ENCODE measurements at regions not wholly inside any gene's neighbourhood (a gene's known extent, or its start where the extent isn't known, plus 50 kb on each side); places are given as distances from the start of the nearest gene placed in this dataset.

GRCh38 chr5:93868851-93869250, 127.5 kb upstream of the POU5F2 start:
- Histone ChIP-seq H3K27ac (no peak overlapping the region), H3K9me3 (replicated peaks in 1 of 11) (no peaks in the 10 kb centered on the region), H3K27me3 (no peaks in the 10 kb centered on the region), H3K4me1 (no peaks in the 10 kb centered on the region), H3K36me3 (peaks cover 0 to 18% (median 0%) of the 10 kb centered on the region in 11 experiments; a peak in 4 of 22 replicates), H3K4me2 (no peak overlapping the region), H3K4me3 (no peak overlapping the region), H4K20me1 (no peaks in the 10 kb centered on the region), H3K9ac (no peak overlapping the region)
- TF ChIP-seq Cebpa-rat (IDR thresholded peaks at IDR 0.05) = no peak

GRCh38 chr5:93850311-93850710, 108.9 kb upstream of the POU5F2 start:
- H3K9ac ChIP-seq = no peak overlapping the region
- H3K27ac ChIP-seq = no peak overlapping the region
- no peaks in the 10 kb centered on the region for H4K20me1 ChIP-seq
- H3K36me3 ChIP-seq = peaks cover 1 to 10% (median 4%) of the 10 kb centered on the region in 11 experiments; a peak in 11 of 22 replicates
- H3K27me3 ChIP-seq = no peaks in the 10 kb centered on the region
- peaks cover 3 to 9% (median 4%) of the 10 kb centered on the region in 11 experiments for H3K9me3 ChIP-seq (replicated peaks in 1 of 11)
- H3K4me2 ChIP-seq = no peak overlapping the region
- no peak overlapping the region for H3K4me3 ChIP-seq
- no peak for TF ChIP-seq Cebpa-rat (IDR thresholded peaks at IDR 0.05)
- no peaks in the 10 kb centered on the region for H3K4me1 ChIP-seq

GRCh38 chr5:93845376-93845775, 104.0 kb upstream of the POU5F2 start:
- no peak for TF ChIP-seq Cebpa-rat (IDR thresholded peaks at IDR 0.05)

GRCh38 chr5:93831449-93831848, 90.0 kb upstream of the POU5F2 start:
- no peak for TF ChIP-seq Cebpa-rat (IDR thresholded peaks at IDR 0.05)
- H3K4me2 ChIP-seq = no peak overlapping the region
- H3K36me3 ChIP-seq = peaks cover 0 to 7% (median 0%) of the 10 kb centered on the region in 11 experiments; a peak in 1 of 22 replicates
- H4K20me1 ChIP-seq = no peaks in the 10 kb centered on the region
- no peak overlapping the region for H3K27ac ChIP-seq
- H3K27me3 ChIP-seq = no peaks in the 10 kb centered on the region
- H3K9ac ChIP-seq = no peak overlapping the region
- H3K4me3 ChIP-seq = no peak overlapping the region
- no peaks in the 10 kb centered on the region for H3K4me1 ChIP-seq
- H3K9me3 ChIP-seq (replicated peaks in 1 of 11) = peaks cover 7 to 13% (median 9%) of the 10 kb centered on the region in 11 experiments; a peak in 12 of 22 replicates

More at GRCh38 chr5:93845376-93845775, 104.0 kb upstream of the POU5F2 start:
- H3K4me3 ChIP-seq = no peak overlapping the region
- no peaks in the 10 kb centered on the region for H4K20me1 ChIP-seq
- peaks cover 8 to 28% (median 16%) of the 10 kb centered on the region in 11 experiments; a peak in 20 of 22 replicates for H3K36me3 ChIP-seq
- no peak overlapping the region for H3K27ac ChIP-seq
- no peaks in the 10 kb centered on the region for H3K4me1 ChIP-seq
- H3K9ac ChIP-seq = no peak overlapping the region
- H3K4me2 ChIP-seq = no peak overlapping the region
- H3K27me3 ChIP-seq = no peaks in the 10 kb centered on the region
- H3K9me3 ChIP-seq (replicated peaks in 1 of 11) = peaks cover 19 to 28% (median 26%) of the 10 kb centered on the region in 11 experiments

- H3K4me3 ChIP-seq = no peak overlapping the region
- no peaks in the 10 kb centered on the region for H4K20me1 ChIP-seq
- H3K36me3 ChIP-seq = peaks cover 0 to 7% (median 0%) of the 10 kb centered on the region in 11 experiments; a peak in 1 of 22 replicates
- H3K4me2 ChIP-seq = no peak overlapping the region
- no peak for TF ChIP-seq Cebpa-rat (IDR thresholded peaks at IDR 0.05)
- no peak overlapping the region for H3K27ac ChIP-seq
- no peaks in the 10 kb centered on the region for H3K4me1 ChIP-seq
- H3K9me3 ChIP-seq (replicated peaks in 1 of 11) = peaks cover 7 to 13% (median 9%) of the 10 kb centered on the region in 11 experiments; a peak in 12 of 22 replicates
- H3K27me3 ChIP-seq = no peaks in the 10 kb centered on the region
- H3K9ac ChIP-seq = no peak overlapping the region
Observed at GRCh38 chr5:93830893-93831292, 89.5 kb upstream of the POU5F2 start.

GRCh38 chr5:93829346-93829745, 87.9 kb upstream of the POU5F2 start:
- no peak for TF ChIP-seq Cebpa-rat (IDR thresholded peaks at IDR 0.05)
- Histone ChIP-seq H3K4me1 (no peaks in the 10 kb centered on the region), H3K9ac (no peak overlapping the region)

GRCh38 chr5:93821891-93822415, 80.6 kb upstream of the POU5F2 start:
- H3K9me3 ChIP-seq (replicated peaks in 1 of 11) = peaks cover 0 to 6% (median 0%) of the 10 kb centered on the region in 11 experiments; a peak in 2 of 22 replicates
- H3K4me3 ChIP-seq = no peak overlapping the region
- no peak overlapping the region for H3K9ac ChIP-seq
- no peak overlapping the region for H3K27ac ChIP-seq
- no peak for TF ChIP-seq Cebpa-rat (IDR thresholded peaks at IDR 0.05)
- no peaks in the 10 kb centered on the region for H3K27me3 ChIP-seq
- H3K4me2 ChIP-seq = no peak overlapping the region
- peaks cover 0 to 11% (median 0%) of the 10 kb centered on the region in 11 experiments; a peak in 4 of 22 replicates for H3K36me3 ChIP-seq
- H3K4me1 ChIP-seq = no peaks in the 10 kb centered on the region
- no peaks in the 10 kb centered on the region for H4K20me1 ChIP-seq

More at GRCh38 chr5:93829346-93829745, 87.9 kb upstream of the POU5F2 start:
- H3K4me3 ChIP-seq = no peak overlapping the region
- H3K4me2 ChIP-seq = no peak overlapping the region
- no peak overlapping the region for H3K27ac ChIP-seq
- no peaks in the 10 kb centered on the region for H4K20me1 ChIP-seq
- peaks cover 7 to 14% (median 11%) of the 10 kb centered on the region in 11 experiments; a peak in 14 of 22 replicates for H3K9me3 ChIP-seq (replicated peaks in 1 of 11)
- peaks cover 0 to 7% (median 4%) of the 10 kb centered on the region in 11 experiments; a peak in 1 of 22 replicates for H3K36me3 ChIP-seq
- H3K27me3 ChIP-seq = no peaks in the 10 kb centered on the region

GRCh38 chr5:93819668-93820067, 78.3 kb upstream of the POU5F2 start:
- Histone ChIP-seq H3K4me1 (no peaks in the 10 kb centered on the region), H3K36me3 (peaks cover 0 to 10% (median 4%) of the 10 kb centered on the region in 11 experiments; a peak in 7 of 22 replicates), H3K9ac (no peak overlapping the region), H4K20me1 (no peaks in the 10 kb centered on the region), H3K27me3 (no peaks in the 10 kb centered on the region), H3K4me3 (no peak overlapping the region), H3K4me2 (no peak overlapping the region), H3K9me3 (replicated peaks in 1 of 11) (0 out of 22 replicates have a peak, but pooled peaks cover 0 to 2% (median 0%) of the 10 kb centered on the region in 11 experiments), H3K27ac (no peak overlapping the region)
- TF ChIP-seq Cebpa-rat (IDR thresholded peaks at IDR 0.05) = no peak

GRCh38 chr5:93810780-93811179, 69.4 kb upstream of the POU5F2 start:
- no peak overlapping the region for H3K27ac ChIP-seq
- no peak overlapping the region for H3K4me2 ChIP-seq
- no peaks in the 10 kb centered on the region for H4K20me1 ChIP-seq
- no peak overlapping the region for H3K9ac ChIP-seq
- no peak for TF ChIP-seq Cebpa-rat (IDR thresholded peaks at IDR 0.05)
- H3K9me3 ChIP-seq (replicated peaks in 1 of 11) = no peaks in the 10 kb centered on the region
- no peaks in the 10 kb centered on the region for H3K27me3 ChIP-seq
- H3K4me3 ChIP-seq = no peak overlapping the region
- no peaks in the 10 kb centered on the region for H3K4me1 ChIP-seq
- H3K36me3 ChIP-seq = peaks cover 0 to 8% (median 0%) of the 10 kb centered on the region in 11 experiments; a peak in 4 of 22 replicates

GRCh38 chr5:93809430-93809829, 68.0 kb upstream of the POU5F2 start:
- no peak overlapping the region for H3K4me3 ChIP-seq
- H3K27me3 ChIP-seq = no peaks in the 10 kb centered on the region
- H3K9ac ChIP-seq = no peak overlapping the region
- H3K9me3 ChIP-seq (replicated peaks in 1 of 11) = no peaks in the 10 kb centered on the region
- H3K27ac ChIP-seq = no peak overlapping the region
- H3K36me3 ChIP-seq = peaks cover 0 to under 1% (median 0%) of the 10 kb centered on the region in 11 experiments; a peak in 1 of 22 replicates
- no peaks in the 10 kb centered on the region for H3K4me1 ChIP-seq
- H3K4me2 ChIP-seq = no peak overlapping the region
- no peak for TF ChIP-seq Cebpa-rat (IDR thresholded peaks at IDR 0.05)
- no peaks in the 10 kb centered on the region for H4K20me1 ChIP-seq

Data from BLaER1 treated with 17β-estradiol and CSF1 and Interleukin-3, amounts not matched to agents 10 nM and 100 nM (cell line).